Lower lobe of right lung (tissue), 2 donors: ENCODE measurements at regions not wholly inside any gene's neighbourhood (a gene's known extent, or its start where the extent isn't known, plus 50 kb on each side); places are given as distances from the start of the nearest gene placed in this dataset.

ENCODE experiments used
- ATAC-seq, 2 donors: fragments of 200-7000 bp; cut with Tn5 transposase; one replicate each; pipeline ENCODE4 v1.9.1; 2020 to 2022; ENCODE audit warnings: mild to moderate bottlenecking in 2 of 2, moderate library complexity in 2 of 2
- DNase-seq: peaks from one replicate; pipeline ENCODE4 v3.0.0-alpha.2; 2020
- H3K27ac ChIP-seq: fragments of 200-600 bp; one replicate; pipeline ENCODE4 v1.8.0; 2022
- H3K27me3 ChIP-seq: fragments of 200-600 bp; one replicate; pipeline ENCODE4 v1.8.0; 2022; ENCODE audit warnings: low read depth
- H3K36me3 ChIP-seq: fragments of 200-600 bp; one replicate; pipeline ENCODE4 v1.8.0; 2022; ENCODE audit warnings: mild to moderate bottlenecking
- H3K4me1 ChIP-seq: fragments of 200-600 bp; one replicate; pipeline ENCODE4 v1.8.0; 2022
- H3K4me3 ChIP-seq: fragments of 200-600 bp; one replicate; pipeline ENCODE4 v1.8.0; 2022; ENCODE audit warnings: mild to moderate bottlenecking
- H3K9me3 ChIP-seq: fragments of 200-600 bp; one replicate; pipeline ENCODE4 v1.8.0; 2022
- CTCF ChIP-seq: fragments of 200-600 bp; IDR thresholded peaks from one replicate; pipeline ENCODE4 v1.8.0; 2022; ENCODE audit warnings: antibody characterized with exemption, mild to moderate bottlenecking
- intact Hi-C: fragments of 100-400 bp; cut with DNase I; formaldehyde crosslinking; loops from one replicate; pipeline ENCODE4 v1.11.0; 2022
- donor health status: DM: no; HTN: yes; CAD: no; lungs with severe emphysema.

- Histone ChIP-seq H3K27me3 (peaks cover 39% of the 10 kb centered on the region), H3K27ac (no peak overlapping the region), H3K4me3 (peak overlapping the region; percentile 6), H3K9me3 (no peaks in the 10 kb centered on the region), H3K4me1 (no peaks in the 10 kb centered on the region), H3K36me3 (no peaks in the 10 kb centered on the region)
- DNase-seq (no peak), ATAC-seq (peak; percentile 22 to 46)
- intact Hi-C loops, result no loop called here
- TF ChIP-seq CTCF, result no peak
These were observed 431.8 kb upstream of the MGMT start for GRCh38 chr10:129035052-129035827.

GRCh38 chr10:129038522-129038921 lies 428.5 kb upstream of the MGMT start:
- H3K27me3 ChIP-seq, result peaks cover 21% of the 10 kb centered on the region
- no peaks in the 10 kb centered on the region for H3K36me3 ChIP-seq
- H3K4me3 ChIP-seq, result no peak overlapping the region
- H3K27ac ChIP-seq, result no peak overlapping the region
- no peaks in the 10 kb centered on the region for H3K4me1 ChIP-seq
- H3K9me3 ChIP-seq, result no peaks in the 10 kb centered on the region
- ATAC-seq, result no peak
- DNase-seq, result no peak
- TF ChIP-seq CTCF, result no peak
- intact Hi-C loops, result no loop called here

GRCh38 chr10:129039406-129040370 lies 427.4 kb upstream of the MGMT start:
- no peak for TF ChIP-seq CTCF
- no peaks in the 10 kb centered on the region for H3K9me3 ChIP-seq
- H3K27me3 ChIP-seq, result peaks cover 15% of the 10 kb centered on the region
- no peaks in the 10 kb centered on the region for H3K4me1 ChIP-seq
- no peak overlapping the region for H3K4me3 ChIP-seq
- ATAC-seq (no peak), DNase-seq (no peak)
- no peaks in the 10 kb centered on the region for H3K36me3 ChIP-seq
- intact Hi-C loops, result no loop called here
- no peak overlapping the region for H3K27ac ChIP-seq

- Histone ChIP-seq H3K27ac (no peak overlapping the region), H3K9me3 (no peaks in the 10 kb centered on the region), H3K4me1 (no peaks in the 10 kb centered on the region), H3K27me3 (peaks cover 9% of the 10 kb centered on the region), H3K4me3 (no peak overlapping the region), H3K36me3 (no peaks in the 10 kb centered on the region)
- no peak for DNase-seq
- ATAC-seq, result no peak
- intact Hi-C loops, result no loop called here
- TF ChIP-seq CTCF, result no peak
These were observed 426.7 kb upstream of the MGMT start for GRCh38 chr10:129040377-129040776.

GRCh38 chr10:129041916-129042315 lies 425.1 kb upstream of the MGMT start:
- no peaks in the 10 kb centered on the region for H3K4me1 ChIP-seq
- no peaks in the 10 kb centered on the region for H3K9me3 ChIP-seq
- no peaks in the 10 kb centered on the region for H3K36me3 ChIP-seq
- TF ChIP-seq CTCF, result no peak
- peaks cover 9% of the 10 kb centered on the region for H3K27me3 ChIP-seq
- DNase-seq (no peak), ATAC-seq (no peak)
- H3K27ac ChIP-seq, result no peak overlapping the region
- intact Hi-C loops, result no loop called here
- H3K4me3 ChIP-seq, result no peak overlapping the region
